HCT116 (cell line): ENCODE measurements at regions not wholly inside any gene's neighbourhood (a gene's known extent, or its start where the extent isn't known, plus 50 kb on each side); places are given as distances from the start of the nearest gene placed in this dataset.

Source experiments
- ATAC-seq: fragments of 200-7000 bp; cut with Tn5 transposase; 2 replicates; pipeline ENCODE4 v1.9.1; 2020; ENCODE audit warnings: mild to moderate bottlenecking, moderate library complexity
- BruUV-seq: library from RNA; stranded (reverse); fragments of 400-500 nt; replicated peaks from 2 replicates; lab custom pipeline; 2021; lab: Mats Ljungman, UMichigan
- CTCF ChIA-PET: fragments of 300-600 bp; sonication (Branson Sonifier 250); formaldehyde crosslinking; loops from one replicate; lab custom pipeline; 2021; ENCODE audit warnings: antibody characterized with exemption; lab: Charles Lee
- POLR2A ChIA-PET: fragments of 300-600, 350-600 bp; sonication (Branson Sonifier 250); formaldehyde crosslinking; loops from one replicate; lab custom pipeline; 2021; ENCODE audit warnings: antibody characterized with exemption; lab: Charles Lee
- RAD21 ChIA-PET, 2 experiments: fragments of 300-600 bp; sonication (Branson Sonifier 250); formaldehyde crosslinking; loops; one replicate each; lab custom pipeline; 2023; ENCODE audit warnings: low total read pairs in 2 of 2; ENCODE audit not compliant: uncharacterized antibody in 2 of 2, unreplicated experiment in 2 of 2, low non-redundant PET in 1 of 2; lab: Charles Lee
- DNase-seq: peaks from one replicate; pipeline ENCODE4 v3.0.0-alpha.2; 2010; ENCODE audit warnings: low read depth, low spot score
- H2AFZ ChIP-seq: fragments of 200-600 bp; shearing (Covaris generic), sonication (generic); 2 replicates; pipeline ENCODE4 v1.6.1; 2017; ENCODE audit warnings: low read depth, mixed run types, mixed read lengths, antibody characterized with exemption, low read length; ENCODE audit not compliant: poor library complexity, severe bottlenecking
- H3K27ac ChIP-seq: 2 replicates; pipeline ENCODE4 v1.5.1; 2012; ENCODE audit warnings: low read depth, low read length
- H3K27me3 ChIP-seq: fragments of 200-600 bp; sonication (generic); 2 replicates; pipeline ENCODE4 v1.6.1; 2016; ENCODE audit warnings: mixed run types, low read length, mixed read lengths; ENCODE audit not compliant: insufficient read depth
- H3K36me3 ChIP-seq, 2 experiments: fragments of 200-500 bp in 1 of 2; fragments of 200-600 bp in 1 of 2; sonication (Bioruptor generic) in 1 of 2; sonication (generic) in 1 of 2; 2 replicates each; pipeline versions ENCODE4 v1.5.1 to v1.6.1; 2014 to 2016; ENCODE audit warnings: low read length in 2 of 2, inconsistent platforms in 1 of 2, mixed read lengths in 1 of 2, mixed run types in 1 of 2; ENCODE audit not compliant: insufficient read depth in 2 of 2, control insufficient read depth in 1 of 2
- H3K4me1 ChIP-seq, 2 experiments: fragments of 200-600 bp in 1 of 2; sonication (generic) in 1 of 2; 2 replicates each; pipeline versions ENCODE4 v1.5.1 to v1.6.1; 2012 to 2017; ENCODE audit warnings: low read length in 2 of 2, inconsistent platforms in 1 of 2, mild to moderate bottlenecking in 1 of 2, mixed read lengths in 1 of 2, mixed run types in 1 of 2, moderate library complexity in 1 of 2; ENCODE audit not compliant: insufficient read depth in 2 of 2, control insufficient read depth in 1 of 2
- H3K4me2 ChIP-seq: fragments of 200-600 bp; sonication (generic); 2 replicates; pipeline ENCODE4 v1.6.1; 2017; ENCODE audit warnings: mixed run types, low read length, mixed read lengths
- H3K4me3 ChIP-seq, 2 experiments: fragments of 200-600 bp in 1 of 2; sonication (generic) in 1 of 2; replicated peaks in 1 of 2; 2 replicates each; pipeline ENCODE4 v1.5.1; 2011 to 2016; ENCODE audit warnings: low read length in 2 of 2, control low read depth in 1 of 2, low read depth in 1 of 2, mild to moderate bottlenecking in 1 of 2, mixed read lengths in 1 of 2, mixed run types in 1 of 2
- H3K79me2 ChIP-seq: fragments of 200-600 bp; sonication (generic); 2 replicates; pipeline ENCODE4 v1.6.1; 2017; ENCODE audit warnings: mild to moderate bottlenecking, mixed run types, low read length, moderate library complexity, mixed read lengths; ENCODE audit not compliant: insufficient read depth
- H3K9ac ChIP-seq: fragments of 200-600 bp; sonication (generic); 2 replicates; pipeline ENCODE4 v1.6.1; 2016; ENCODE audit warnings: low read length, mixed read lengths
- H3K9me2 ChIP-seq: fragments of 200-600 bp; sonication (generic), shearing (Covaris generic); 2 replicates; pipeline ENCODE4 v1.6.1; 2017; ENCODE audit warnings: mixed run types, mild to moderate bottlenecking, moderate library complexity; ENCODE audit not compliant: insufficient read depth
- H3K9me3 ChIP-seq, 2 experiments: fragments of 200-500 bp in 1 of 2; fragments of 200-600 bp in 1 of 2; sonication (Bioruptor generic) in 1 of 2; sonication (generic) in 1 of 2; 2 replicates each; pipeline ENCODE4 v1.6.1; 2014 to 2017; ENCODE audit warnings: low read length in 2 of 2, mixed read lengths in 2 of 2, inconsistent platforms in 1 of 2, low read depth in 1 of 2, mild to moderate bottlenecking in 1 of 2, mixed run types in 1 of 2, moderate library complexity in 1 of 2; ENCODE audit not compliant: control insufficient read depth in 1 of 2, insufficient read depth in 1 of 2
- H4K20me1 ChIP-seq: fragments of 200-600 bp; sonication (generic), shearing (Covaris generic); 2 replicates; pipeline ENCODE4 v1.6.1; 2017; ENCODE audit warnings: mixed run types, mild to moderate bottlenecking, moderate library complexity; ENCODE audit not compliant: insufficient read depth
- CBX3 ChIP-seq: IDR thresholded peaks from 2 replicates; pipeline ENCODE4 v1.6.1; 2012; ENCODE audit warnings: low read depth
- CEBPB ChIP-seq: IDR thresholded peaks from 2 replicates; pipeline ENCODE4 v1.6.1; 2012; ENCODE audit warnings: low read depth
- EGR1 ChIP-seq: IDR thresholded peaks from 2 replicates; pipeline ENCODE4 v1.6.1; 2012; ENCODE audit warnings: low read depth
- ELF1 ChIP-seq: IDR thresholded peaks from 2 replicates; pipeline ENCODE4 v1.6.1; 2012; ENCODE audit warnings: low read depth, borderline replicate concordance
- EZH2 ChIP-seq: fragments of 200-600 bp; sonication (generic); IDR thresholded peaks from 2 replicates; pipeline ENCODE4 v1.6.1; 2017; ENCODE audit warnings: antibody characterized with exemption, mixed run types
- EZH2phosphoT487 ChIP-seq: fragments of 200-600 bp; IDR thresholded peaks from 2 replicates; pipeline ENCODE4 v1.6.1; 2018; ENCODE audit warnings: antibody characterized with exemption, borderline replicate concordance
- FOSL1 ChIP-seq: IDR thresholded peaks from 2 replicates; pipeline ENCODE4 v1.6.1; 2012; ENCODE audit warnings: low read depth
- JUND ChIP-seq: IDR thresholded peaks from 2 replicates; pipeline ENCODE4 v1.6.1; 2012
- POLR2A ChIP-seq: IDR thresholded peaks from 2 replicates; pipeline ENCODE4 v1.7.0; 2011; ENCODE audit warnings: borderline replicate concordance; ENCODE audit not compliant: insufficient read depth, insufficient read length; ENCODE audit errors: extremely low read depth
- POLR2AphosphoS5 ChIP-seq: IDR thresholded peaks from 2 replicates; pipeline ENCODE4 v1.6.1; 2011; ENCODE audit warnings: mild to moderate bottlenecking, low read depth, low read length, moderate library complexity
- RAD21 ChIP-seq: IDR thresholded peaks from 2 replicates; pipeline ENCODE4 v1.6.1; 2012; ENCODE audit warnings: low read depth, mild to moderate bottlenecking
- SP1 ChIP-seq: IDR thresholded peaks from 2 replicates; pipeline ENCODE4 v1.6.1; 2012; ENCODE audit warnings: low read depth
- SRF ChIP-seq: IDR thresholded peaks from 2 replicates; pipeline ENCODE4 v1.6.1; 2012; ENCODE audit warnings: low read depth
- TCF7L2 ChIP-seq: IDR thresholded peaks from 2 replicates; pipeline ENCODE4 v1.7.0; 2011; ENCODE audit warnings: borderline replicate concordance, inconsistent platforms; ENCODE audit not compliant: insufficient read depth, insufficient read length; ENCODE audit errors: extremely low read depth
- YY1 ChIP-seq: IDR thresholded peaks from 2 replicates; pipeline ENCODE4 v1.6.1; 2011; ENCODE audit warnings: low read length, low read depth, moderate library complexity, mild to moderate bottlenecking; ENCODE audit not compliant: insufficient replicate concordance; ENCODE audit errors: extremely low read depth
- ZNF274 ChIP-seq: fragments of 200-500 bp; sonication (Bioruptor generic); IDR thresholded peaks from 2 replicates; pipeline ENCODE4 v1.6.1; 2014; ENCODE audit warnings: mild to moderate bottlenecking, low read depth, low read length, inconsistent platforms
- intact Hi-C: fragments of 100-400 bp; cut with micrococcal nuclease; formaldehyde crosslinking; loops from 2 replicates; pipeline ENCODE4 v1.10.0; 2022
- TF ChIP-seq, protein P1 (sequence below): IDR thresholded peaks from 2 replicates; pipeline ENCODE4 v1.6.1; 2012
- TF ChIP-seq, protein P2 (sequence below): IDR thresholded peaks from 2 replicates; pipeline ENCODE4 v1.6.1; 2011; ENCODE audit warnings: mild to moderate bottlenecking, low read length, moderate library complexity; ENCODE audit not compliant: insufficient replicate concordance; ENCODE audit errors: extremely low read depth
- TF ChIP-seq, protein P3 (sequence below), 3 experiments: fragments of 200-600 bp in 1 of 3; sonication (generic) in 1 of 3; IDR thresholded peaks in 2 of 3; conservative IDR thresholded peaks in 1 of 3; 2 replicates each; pipeline ENCODE4 v1.5.1; 2012 to 2017; ENCODE audit warnings: low read depth in 2 of 3, low read length in 2 of 3, antibody characterized with exemption in 1 of 3, borderline replicate concordance in 1 of 3, control low read depth in 1 of 3, mild to moderate bottlenecking in 1 of 3, mixed read lengths in 1 of 3, mixed run types in 1 of 3, moderate library complexity in 1 of 3; ENCODE audit not compliant: insufficient read depth in 1 of 3
- TF ChIP-seq, protein P4 (sequence below): IDR thresholded peaks from 2 replicates; pipeline ENCODE4 v1.6.1; 2012; ENCODE audit warnings: low read depth

DNA sequence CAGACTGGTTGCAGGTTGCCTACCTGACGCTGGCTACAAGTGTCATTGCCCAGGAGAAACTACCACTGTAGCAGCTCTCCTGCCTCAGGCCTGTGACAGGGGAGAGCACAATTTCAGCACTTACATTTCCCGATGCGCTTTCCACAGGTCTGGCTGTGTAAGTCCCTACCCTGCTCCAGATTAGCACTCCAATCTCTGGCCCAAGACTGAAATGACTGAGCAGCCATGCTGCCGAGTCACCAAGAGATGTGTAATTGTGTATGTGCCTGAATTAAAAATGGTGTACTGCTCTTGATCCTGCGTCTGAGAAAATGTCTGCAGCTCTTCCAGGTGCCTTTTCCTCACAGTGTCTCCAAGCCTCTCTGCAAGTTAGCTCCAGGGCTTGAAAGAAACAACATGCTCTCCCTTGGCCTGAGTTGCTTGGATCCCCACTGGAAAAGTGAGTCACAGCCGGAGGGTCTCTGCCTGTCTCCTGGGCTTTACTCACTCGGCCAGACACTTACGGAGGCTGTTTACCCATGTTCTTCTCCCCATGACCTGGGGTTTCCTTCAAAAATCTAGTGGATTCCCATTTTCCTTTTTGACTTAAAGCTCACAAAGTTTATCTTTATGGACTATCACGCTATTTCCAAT lies 1001.7 kb upstream of the KCND2 start:
- no peak overlapping the region for H2AFZ ChIP-seq
- BruUV-seq = no TSS peak
- DNase-seq (no peak), ATAC-seq (no peak)
- no peaks in the 10 kb centered on the region for H3K36me3 ChIP-seq
- TF ChIP-seq, protein P1, sequence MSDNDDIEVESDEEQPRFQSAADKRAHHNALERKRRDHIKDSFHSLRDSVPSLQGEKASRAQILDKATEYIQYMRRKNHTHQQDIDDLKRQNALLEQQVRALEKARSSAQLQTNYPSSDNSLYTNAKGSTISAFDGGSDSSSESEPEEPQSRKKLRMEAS = no peak
- TF ChIP-seq CEBPB (no peak), CBX3 (no peak), JUND (no peak), RAD21 (no peak), EZH2 (no peak), SP1 (no peak), YY1 (no peak), ZNF274 (no peak), ELF1 (no peak), TCF7L2 (no peak), FOSL1 (no peak), POLR2AphosphoS5 (no peak), EZH2phosphoT487 (no peak), SRF (no peak), EGR1 (no peak), POLR2A (no peak)
- TF ChIP-seq, protein P2, sequence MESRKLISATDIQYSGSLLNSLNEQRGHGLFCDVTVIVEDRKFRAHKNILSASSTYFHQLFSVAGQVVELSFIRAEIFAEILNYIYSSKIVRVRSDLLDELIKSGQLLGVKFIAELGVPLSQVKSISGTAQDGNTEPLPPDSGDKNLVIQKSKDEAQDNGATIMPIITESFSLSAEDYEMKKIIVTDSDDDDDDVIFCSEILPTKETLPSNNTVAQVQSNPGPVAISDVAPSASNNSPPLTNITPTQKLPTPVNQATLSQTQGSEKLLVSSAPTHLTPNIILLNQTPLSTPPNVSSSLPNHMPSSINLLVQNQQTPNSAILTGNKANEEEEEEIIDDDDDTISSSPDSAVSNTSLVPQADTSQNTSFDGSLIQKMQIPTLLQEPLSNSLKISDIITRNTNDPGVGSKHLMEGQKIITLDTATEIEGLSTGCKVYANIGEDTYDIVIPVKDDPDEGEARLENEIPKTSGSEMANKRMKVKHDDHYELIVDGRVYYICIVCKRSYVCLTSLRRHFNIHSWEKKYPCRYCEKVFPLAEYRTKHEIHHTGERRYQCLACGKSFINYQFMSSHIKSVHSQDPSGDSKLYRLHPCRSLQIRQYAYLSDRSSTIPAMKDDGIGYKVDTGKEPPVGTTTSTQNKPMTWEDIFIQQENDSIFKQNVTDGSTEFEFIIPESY = no peak
- TF ChIP-seq, protein P3, sequence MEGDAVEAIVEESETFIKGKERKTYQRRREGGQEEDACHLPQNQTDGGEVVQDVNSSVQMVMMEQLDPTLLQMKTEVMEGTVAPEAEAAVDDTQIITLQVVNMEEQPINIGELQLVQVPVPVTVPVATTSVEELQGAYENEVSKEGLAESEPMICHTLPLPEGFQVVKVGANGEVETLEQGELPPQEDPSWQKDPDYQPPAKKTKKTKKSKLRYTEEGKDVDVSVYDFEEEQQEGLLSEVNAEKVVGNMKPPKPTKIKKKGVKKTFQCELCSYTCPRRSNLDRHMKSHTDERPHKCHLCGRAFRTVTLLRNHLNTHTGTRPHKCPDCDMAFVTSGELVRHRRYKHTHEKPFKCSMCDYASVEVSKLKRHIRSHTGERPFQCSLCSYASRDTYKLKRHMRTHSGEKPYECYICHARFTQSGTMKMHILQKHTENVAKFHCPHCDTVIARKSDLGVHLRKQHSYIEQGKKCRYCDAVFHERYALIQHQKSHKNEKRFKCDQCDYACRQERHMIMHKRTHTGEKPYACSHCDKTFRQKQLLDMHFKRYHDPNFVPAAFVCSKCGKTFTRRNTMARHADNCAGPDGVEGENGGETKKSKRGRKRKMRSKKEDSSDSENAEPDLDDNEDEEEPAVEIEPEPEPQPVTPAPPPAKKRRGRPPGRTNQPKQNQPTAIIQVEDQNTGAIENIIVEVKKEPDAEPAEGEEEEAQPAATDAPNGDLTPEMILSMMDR (IDR thresholded peaks at IDR 0.05 in 2 of 3, conservative IDR thresholded peaks at IDR 0.05 in 1 of 3; ENCODE audit: borderline replicate concordance in 1 of 3, insufficient read depth in 1 of 3, low read depth in 2 of 3, low read length in 2 of 3) = no peak
- TF ChIP-seq, protein P4, sequence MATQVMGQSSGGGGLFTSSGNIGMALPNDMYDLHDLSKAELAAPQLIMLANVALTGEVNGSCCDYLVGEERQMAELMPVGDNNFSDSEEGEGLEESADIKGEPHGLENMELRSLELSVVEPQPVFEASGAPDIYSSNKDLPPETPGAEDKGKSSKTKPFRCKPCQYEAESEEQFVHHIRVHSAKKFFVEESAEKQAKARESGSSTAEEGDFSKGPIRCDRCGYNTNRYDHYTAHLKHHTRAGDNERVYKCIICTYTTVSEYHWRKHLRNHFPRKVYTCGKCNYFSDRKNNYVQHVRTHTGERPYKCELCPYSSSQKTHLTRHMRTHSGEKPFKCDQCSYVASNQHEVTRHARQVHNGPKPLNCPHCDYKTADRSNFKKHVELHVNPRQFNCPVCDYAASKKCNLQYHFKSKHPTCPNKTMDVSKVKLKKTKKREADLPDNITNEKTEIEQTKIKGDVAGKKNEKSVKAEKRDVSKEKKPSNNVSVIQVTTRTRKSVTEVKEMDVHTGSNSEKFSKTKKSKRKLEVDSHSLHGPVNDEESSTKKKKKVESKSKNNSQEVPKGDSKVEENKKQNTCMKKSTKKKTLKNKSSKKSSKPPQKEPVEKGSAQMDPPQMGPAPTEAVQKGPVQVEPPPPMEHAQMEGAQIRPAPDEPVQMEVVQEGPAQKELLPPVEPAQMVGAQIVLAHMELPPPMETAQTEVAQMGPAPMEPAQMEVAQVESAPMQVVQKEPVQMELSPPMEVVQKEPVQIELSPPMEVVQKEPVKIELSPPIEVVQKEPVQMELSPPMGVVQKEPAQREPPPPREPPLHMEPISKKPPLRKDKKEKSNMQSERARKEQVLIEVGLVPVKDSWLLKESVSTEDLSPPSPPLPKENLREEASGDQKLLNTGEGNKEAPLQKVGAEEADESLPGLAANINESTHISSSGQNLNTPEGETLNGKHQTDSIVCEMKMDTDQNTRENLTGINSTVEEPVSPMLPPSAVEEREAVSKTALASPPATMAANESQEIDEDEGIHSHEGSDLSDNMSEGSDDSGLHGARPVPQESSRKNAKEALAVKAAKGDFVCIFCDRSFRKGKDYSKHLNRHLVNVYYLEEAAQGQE = no peak
- TF ChIP-seq, all 23 proteins: peak for 0
- no peak overlapping the region for H3K4me2 ChIP-seq
- H3K4me1 ChIP-seq = no peaks in the 10 kb centered on the region
- ChIA-PET CTCF (no interaction called here), RAD21 (no interaction called here), POLR2A (no interaction called here)
- no peaks in the 10 kb centered on the region for H3K9me2 ChIP-seq
- no peak overlapping the region for H3K9ac ChIP-seq
- no peak overlapping the region for H3K27ac ChIP-seq
- H3K9me3 ChIP-seq = no peaks in the 10 kb centered on the region
- H3K4me3 ChIP-seq = no peak overlapping the region
- H3K27me3 ChIP-seq = no peaks in the 10 kb centered on the region
- intact Hi-C loops = loop anchor here (5.0 to 10.0 kb wide), 2 partner anchors 214 to 1001 kb away; partner anchors contain the start of gene KCND2
- H3K79me2 ChIP-seq = no peaks in the 10 kb centered on the region
- no peaks in the 10 kb centered on the region for H4K20me1 ChIP-seq
